GDM1 (cell line): ENCODE measurements at regions not wholly inside any gene's neighbourhood (a gene's known extent, or its start where the extent isn't known, plus 50 kb on each side); places are given as distances from the start of the nearest gene placed in this dataset.

Experiments
- DNase-seq: peaks from one replicate; lab custom pipeline; 2025; lab: John Stamatoyannopoulos, UW

DNA sequence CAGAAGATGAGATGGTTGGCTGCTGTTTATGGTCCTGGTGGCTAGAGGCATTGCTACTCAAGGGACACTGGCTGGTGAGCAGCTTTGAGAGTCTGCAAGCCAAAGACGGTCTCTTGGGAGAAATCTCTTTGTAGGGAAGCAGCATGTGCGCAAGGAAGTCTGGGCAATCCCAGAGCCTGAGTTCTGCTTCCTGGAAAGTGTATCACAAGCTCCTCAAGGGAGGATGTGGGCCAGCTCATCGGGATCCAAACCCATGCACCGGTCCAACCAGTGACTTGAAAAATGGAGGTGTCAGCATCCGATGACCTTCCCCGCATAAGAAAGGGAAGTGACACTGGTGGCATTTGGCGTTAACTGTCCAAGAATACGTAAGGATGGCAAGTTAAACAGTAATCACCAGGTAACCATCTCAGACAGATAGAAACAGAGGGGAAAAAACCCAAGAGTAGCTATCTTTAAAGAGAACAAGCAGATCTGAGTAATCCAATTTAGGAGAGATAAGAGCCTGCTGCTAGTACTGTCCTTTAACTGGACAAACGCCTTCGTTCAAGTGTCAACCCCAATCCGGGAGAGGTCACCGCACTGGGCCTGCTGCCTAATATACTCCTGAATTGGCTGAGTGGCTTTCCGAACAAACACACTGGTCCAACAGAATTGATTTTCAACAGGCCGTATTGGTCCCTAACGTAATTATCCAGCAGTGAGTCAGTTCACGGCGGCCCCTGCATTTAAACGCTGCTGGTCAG is 303.0 kb upstream of the ZFHX3 start:
- no peak for DNase-seq

DNA sequence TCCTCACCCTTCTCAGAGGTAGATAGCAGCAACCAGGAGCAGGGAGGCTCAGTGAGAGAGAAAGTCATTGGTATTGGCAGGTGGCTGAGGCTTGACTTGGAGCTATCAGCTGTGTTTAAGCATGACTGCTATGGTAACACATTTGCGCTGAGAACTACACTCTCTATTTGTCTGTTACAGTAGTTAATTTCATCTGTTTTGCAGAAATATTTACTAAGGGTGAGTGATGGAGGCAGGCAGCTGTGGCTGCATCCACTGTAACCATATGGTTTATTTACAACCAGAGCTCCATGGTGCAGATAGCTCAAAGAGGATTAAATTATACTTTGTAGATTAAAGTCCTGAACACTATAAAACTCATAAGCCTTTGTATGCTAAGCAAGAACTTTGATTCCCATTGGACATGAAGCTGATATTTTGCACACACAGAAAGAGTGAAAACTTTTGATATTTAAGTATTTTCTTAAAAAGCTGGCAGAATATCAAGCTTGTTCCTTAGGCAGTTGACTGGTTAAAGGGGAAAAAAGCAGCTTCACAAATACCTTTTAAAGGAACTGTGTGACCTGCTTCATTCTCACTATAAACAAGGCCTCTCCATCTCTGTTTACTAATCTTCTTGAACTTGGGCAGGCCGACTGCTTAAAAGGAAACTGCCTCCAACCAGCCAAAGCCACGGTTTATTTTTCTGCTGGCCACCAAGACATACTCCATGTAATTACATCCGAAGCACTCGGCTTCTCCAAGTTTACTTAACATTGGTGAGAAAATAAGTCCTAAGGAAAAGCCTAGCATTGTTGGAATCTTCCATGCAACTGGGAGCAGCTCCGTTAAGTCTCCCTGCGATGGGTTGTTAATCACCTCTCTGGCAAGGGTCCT is 299.8 kb upstream of the ZFHX3 start:
- DNase-seq, result no peak

DNA sequence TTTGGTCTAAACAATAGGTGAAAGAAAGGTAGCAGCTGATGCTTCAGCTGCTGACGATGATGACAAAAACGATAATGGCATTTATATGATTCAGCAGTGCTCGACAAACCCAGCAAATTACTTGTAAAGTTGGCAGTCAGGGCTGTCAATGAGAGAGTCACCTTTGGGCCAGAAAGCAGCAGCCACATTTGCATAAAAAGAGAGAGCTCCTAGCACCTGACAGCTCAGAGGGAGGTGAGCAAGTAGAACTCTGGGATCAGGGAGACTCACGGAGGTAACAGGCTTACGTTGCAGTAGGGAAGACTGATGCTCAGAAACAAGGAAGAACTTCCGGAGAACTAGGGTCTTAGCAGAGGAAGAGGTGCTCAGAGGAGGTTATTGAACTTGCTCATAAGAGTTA is 291.9 kb upstream of the ZFHX3 start:
- DNase-seq, result no peak

DNA sequence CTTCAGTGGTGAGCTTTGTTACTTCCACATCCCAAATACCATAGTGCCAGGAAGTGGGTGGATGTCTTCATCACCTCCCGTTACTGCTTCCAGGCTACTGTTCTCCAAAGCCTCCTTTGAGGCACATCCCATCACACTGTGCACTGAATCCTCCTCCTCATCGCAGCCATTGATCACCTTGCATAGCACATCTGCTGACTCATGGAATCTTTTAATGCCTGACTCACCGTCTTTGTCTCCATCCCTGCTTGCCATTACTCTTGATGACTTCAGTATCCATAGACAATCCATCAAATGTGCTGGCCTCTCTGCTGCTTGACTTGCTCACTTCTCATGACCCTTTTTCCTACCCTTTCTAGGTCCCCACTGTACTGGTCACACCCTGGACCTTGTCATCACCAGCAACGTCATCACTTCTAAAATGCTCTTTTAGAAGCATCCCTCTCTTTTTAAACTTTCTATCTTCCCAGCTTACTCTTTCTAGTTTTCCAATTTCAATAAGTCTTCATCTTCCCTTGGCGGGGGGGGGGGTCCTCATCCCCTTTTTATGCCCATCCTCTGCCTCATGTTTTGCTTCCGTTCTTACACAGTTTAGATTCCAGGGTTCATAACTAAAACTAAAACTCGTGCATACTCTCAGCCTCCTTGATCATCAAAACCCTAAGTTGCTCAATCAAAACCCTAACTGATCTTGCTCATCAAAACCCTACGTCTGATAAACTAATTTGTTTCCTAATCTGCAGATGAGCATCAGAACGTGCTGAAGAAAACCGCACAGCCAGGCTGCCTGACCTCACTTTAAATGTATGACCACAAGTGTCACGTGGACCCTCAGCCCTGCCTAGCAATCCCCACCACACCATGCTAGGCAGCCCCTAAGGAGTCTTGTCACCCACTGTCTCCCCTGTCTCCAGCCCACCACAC is 289.7 kb upstream of the ZFHX3 start:
- no peak for DNase-seq

DNA sequence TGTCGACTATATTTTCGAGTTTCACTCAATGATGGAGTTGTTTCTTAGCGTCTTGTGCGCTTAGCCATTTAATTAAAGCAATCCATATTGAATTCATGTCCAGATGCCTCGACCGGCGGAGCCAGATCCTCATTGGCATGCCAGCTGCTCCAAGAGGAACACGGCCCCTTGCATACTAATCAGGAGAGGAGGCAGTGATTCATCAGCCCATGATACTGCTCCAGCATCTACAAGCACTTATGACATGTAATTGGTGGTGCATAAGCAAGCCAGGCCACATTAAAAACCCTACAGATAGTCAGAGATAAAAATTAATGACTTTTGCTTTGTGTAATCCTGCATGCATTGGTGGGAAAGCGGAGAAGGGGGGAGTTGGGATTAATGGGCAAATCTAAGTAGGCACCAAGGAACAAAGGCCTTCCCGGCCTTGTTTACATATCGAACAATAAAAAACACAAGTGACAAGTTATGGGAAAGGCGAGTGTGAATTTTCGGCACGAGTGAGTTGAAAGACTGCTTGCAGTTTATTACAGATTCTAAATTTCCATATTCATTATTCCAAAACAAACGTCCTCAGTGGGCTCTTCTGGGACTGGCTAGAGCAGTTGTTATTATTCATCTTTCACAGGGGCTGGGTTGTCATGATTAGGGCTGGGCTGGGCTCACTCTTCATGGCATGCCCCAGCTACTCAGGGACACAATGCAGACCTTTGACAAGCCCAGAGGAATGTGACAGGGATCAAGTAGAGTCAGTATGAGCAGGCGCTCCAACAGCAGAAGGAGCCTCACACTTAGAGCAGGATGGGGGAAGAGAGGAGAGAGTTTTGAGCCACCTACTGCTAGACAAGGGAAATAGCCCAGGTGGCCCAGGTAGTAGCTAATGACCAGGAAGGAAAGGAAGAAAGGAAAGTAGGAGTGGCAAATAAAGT is 281.7 kb upstream of the ZFHX3 start:
- DNase-seq, result no peak

DNA sequence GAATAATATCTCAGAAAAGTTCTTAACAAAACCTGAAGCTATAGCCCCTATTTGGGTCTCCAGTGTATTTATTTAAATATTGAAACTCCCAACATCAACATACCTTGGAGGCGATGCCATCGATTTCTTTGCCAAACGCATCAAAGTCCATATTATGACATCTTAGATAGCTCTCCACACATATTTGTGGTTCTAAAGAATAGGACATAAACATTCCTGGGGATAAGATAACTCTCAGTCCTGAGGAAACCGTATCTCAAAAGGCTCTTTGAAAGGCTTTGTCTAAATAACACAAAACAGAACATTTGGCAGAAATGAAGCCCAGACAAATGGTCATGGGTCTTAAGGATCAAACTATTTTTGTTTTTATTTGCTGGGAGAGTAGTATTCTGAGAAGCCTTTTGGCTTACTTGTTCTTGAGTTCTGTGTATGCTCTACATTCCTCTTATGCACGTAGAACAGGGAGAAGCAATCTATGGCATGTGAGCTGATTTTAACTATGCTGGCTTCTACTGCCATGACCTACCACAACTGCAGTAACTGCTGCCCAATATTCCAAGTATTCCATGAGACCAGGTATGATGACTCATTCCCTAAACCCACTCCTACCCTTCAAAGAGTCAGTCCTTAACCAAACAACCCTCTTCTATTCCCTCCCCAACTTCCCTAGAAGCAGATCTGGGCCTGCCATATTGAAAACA is 279.0 kb upstream of the ZFHX3 start:
- no peak for DNase-seq

DNA sequence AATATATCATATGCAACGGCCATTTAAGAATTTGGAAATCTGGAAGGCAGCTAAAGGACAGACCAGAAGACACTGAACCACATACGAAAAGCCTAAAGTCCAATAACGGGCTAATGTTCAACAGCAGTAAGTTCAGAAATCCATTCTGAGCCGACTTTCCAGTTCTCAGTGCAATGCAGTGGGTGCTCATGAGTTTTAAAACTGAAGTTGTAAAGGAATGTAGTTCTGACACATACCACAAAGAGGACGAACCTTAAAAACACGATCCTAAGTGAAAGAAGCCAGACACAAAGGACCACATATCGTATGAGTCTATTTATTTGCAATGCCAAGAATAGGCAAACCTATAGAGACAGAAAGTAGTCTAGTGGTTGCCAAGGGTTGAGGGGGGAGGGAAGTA is 278.3 kb upstream of the ZFHX3 start:
- no peak for DNase-seq

DNA sequence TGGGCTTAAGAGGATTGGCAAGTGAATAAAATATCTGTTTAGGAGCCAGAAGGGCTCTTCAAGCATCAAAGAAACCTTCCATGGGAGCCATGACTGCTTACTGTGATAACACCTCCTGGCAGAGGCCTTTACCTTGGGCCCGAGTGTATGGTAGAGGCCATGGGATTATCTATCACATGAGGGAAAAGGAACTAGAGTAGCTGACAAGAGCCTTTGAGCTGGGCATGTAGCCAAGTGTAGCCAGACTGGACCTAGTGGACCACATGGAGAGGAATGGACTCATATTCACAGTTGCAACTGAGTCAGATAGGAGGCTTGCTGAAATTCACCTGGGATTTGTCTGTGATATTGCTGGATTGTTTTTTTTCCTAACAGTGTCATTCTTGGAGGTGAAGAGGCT is 276.0 kb upstream of the ZFHX3 start:
- DNase-seq, result no peak

DNA sequence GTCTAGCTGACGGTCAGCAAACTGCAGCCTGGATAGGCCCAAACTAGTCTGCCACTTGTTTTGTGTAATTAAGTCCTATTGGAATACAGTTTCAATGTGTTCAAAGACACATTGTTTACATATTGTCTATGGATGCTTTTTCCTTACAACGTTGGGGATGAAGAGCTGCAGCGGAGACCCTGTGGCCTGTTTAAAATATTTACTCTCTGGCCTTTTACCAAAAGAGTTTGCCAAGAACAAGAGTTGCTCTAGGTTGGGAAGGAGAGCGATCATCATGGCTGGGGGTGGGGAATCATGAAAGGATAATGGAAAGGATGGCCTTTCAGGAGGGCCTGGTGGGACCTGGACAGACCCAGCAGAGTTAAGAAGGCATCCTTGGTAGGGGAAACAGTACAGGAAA is 274.9 kb upstream of the ZFHX3 start:
- no peak for DNase-seq

DNA sequence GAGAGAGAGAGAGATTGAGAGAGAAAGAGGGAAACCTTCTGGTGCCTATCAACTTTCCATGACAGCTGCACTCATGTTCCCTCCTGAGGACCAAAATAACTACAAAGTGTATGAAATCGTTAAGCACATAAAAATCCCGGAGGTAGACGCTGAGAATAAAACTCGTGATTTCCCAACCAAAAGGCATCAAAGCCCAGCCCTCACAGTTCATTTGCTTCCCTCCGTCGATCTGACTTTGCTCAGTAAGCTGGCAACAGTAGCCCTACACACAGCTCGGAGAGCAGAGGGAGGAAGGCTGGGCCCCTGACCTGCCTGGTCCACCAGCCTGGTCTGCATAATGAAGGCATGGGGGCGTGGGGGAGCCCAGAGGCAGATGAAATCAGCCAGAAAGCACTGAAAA is 273.9 kb upstream of the ZFHX3 start:
- no peak for DNase-seq

DNA sequence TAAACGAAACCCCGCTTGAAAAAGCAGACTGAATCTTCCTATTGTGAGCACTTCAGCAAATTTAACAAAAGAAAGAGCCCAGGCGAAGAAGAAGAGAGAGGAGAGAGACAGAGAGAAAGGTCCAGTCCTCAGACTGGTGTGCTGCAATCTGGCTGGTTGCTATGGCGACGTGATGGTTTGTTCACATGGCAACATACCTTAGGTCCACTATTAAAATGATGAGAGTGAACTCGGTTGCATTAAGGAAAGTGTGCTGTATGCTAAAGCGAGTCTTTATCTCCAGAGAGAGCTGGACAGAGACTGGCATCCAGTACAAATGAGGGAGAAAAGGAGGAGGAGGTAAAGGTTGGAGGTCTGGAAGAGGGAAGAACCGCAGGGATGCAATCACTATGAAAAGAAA is 271.8 kb upstream of the ZFHX3 start:
- DNase-seq, result no peak

DNA sequence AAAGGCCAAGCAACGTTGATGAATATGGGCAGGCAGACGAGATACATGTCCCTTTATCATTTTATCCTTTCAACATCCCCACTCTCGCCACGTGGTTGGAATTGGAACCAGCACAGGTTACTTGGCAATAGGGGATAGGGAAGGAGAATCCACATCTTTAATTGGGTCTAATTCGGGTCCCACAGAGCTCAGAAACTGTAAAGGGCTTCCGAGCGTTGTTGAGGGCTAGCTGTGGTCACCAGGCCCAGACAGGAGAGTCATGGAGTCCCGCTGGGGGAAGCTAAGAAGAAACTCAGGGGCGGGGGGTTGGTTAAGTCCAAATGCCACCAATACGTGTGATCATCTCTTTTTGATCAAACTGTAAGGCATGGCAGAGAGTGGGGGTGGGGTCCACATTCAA is 271.3 kb upstream of the ZFHX3 start:
- DNase-seq, result no peak

DNA sequence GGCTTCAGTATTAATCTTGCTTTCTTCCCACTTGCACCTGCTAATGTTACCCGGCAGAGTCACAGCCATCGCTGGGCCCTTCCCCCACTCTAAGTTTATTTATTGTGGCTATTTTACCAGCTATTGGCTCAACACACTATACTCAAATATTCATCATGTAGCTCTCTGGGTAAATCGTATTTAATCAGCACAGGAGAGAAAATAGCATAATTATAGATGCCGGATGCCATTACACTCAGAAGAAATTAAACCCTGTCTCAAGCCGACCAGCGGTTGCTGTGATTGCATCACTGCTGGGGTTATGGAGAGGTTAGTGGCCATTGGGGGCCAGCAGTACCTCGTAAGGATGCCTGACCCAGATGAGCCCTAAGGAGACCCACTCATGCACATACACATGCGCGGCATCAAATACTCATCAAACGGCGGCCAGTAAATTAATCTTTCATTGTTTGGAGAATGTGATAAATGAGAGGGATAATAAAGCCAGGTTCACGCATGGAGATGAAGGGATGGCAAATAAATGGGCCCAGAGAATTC is 269.5 kb upstream of the ZFHX3 start:
- DNase-seq, result no peak

DNA sequence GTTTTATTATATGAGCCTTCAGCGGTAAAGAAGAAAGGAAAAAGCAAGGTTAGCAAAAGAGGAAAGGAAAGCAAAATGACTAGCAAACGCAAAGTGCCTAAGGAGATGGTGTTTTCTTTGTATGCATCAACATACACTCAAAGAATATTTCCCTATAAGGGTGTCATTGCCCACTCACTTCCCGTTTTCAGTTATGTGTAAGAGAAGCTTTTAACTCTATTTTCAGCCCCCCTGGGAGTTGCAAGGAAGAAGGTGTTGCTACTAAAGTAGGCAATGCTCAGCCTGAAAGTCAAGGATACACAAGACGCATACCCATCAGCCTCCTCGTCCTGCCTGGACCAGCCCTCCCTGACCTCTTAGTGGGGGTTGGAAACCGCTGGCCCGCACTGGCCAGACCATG is 267.7 kb upstream of the ZFHX3 start:
- DNase-seq, result no peak

DNA sequence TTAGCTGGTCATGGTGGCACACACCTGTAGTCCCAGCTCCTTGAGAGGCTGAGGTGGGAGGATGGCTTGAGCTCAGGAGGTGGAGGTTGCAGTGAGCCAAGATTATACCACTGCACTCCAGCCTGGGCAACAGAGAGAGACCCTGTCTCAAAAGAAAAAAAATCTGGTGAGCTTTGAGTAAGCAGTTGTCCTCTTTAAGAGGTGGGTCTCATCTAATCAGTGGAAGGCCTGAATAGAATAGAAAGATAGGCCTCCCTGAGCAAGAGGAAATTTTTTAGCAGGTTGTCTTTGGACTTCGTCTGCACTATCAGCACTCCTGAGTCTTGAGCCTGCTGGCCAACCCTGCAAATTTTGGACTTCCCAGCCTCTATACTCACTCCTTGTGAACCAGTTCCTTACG is 266.0 kb upstream of the ZFHX3 start:
- no peak for DNase-seq

DNA sequence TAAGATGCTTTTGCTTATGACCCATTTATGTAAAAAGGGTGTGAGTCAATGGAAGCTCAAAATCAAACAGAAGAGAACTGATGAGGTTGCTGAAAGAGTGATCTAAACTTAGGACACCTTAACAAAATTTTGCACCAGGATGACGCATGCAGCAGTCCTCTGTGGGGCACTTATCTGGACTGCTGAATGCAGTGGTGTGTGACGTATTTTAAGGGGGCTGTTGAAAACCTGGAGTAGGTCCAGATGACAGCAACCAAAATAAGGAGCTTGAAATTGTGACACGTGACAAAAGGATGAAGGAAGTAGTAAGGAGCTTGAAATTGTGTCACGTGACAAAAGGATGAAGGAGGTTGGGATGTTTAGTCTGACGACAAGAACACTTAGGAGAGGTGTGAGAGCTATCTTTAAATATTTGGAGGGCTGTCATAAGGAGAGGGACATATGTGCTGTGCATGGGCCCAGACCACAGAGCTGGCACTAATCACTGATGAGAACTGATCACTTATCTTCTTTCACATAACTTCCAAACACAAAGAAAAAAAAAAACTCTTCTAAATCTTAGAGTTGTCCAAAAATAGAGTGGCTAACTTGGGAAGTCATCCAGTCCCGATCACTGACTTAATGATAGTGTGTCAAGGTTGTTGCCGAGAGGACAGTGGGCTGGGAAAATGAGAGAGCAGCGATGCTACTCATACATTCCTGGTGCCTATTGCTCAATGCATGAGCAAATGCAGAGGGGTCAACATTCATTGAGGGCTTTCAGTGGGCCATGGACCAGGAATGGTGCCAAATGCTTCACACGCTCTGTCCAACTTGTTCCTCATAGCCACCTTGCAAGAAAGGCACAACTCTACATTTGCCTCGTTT is 264.2 kb upstream of the ZFHX3 start:
- no peak for DNase-seq

DNA sequence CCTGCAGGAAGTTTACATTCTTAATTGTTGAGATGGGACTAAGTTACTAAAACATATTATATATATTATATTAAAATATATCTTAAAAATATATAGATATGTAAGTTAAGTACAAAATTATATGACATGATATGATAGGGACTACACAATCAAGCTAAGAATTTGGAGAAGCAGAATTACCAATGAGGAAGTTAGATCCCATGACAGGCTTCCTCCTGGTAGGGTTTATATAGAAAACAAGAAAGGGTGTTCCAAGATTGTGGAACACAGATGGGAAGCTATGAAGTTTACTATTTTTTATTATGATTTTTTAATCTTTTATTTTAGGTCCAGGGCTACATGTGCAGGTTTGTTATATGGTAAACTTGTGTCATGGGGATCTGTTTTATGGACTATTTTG is 260.8 kb upstream of the ZFHX3 start:
- DNase-seq, result no peak

DNA sequence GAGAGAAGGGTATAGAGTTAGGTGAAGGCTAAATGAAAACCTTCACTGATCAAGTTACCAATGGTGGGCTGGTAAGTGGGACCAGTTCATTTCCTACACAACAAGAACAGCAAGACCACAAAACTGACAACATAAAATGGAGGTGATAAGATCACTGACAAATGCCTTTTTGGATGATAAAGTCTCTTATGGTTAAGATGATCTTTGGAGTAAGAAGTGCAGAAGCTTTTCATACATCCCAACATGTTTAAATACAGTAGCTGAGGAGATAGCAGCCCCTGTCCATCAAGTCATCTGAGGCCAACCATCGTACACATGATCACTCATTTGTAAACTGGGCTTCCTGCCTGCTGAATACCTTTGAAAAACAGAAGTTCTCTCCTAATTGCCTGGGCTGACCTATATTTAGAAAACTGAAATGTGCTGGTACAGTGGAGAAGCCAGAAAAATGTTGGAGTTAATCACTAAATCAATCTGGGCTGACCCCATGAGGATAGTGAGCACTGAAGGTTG is 259.0 kb upstream of the ZFHX3 start:
- no peak for DNase-seq
